ENCODE measurements at regions not wholly inside any gene's neighbourhood (a gene's known extent, or its start where the extent isn't known, plus 50 kb on each side); places are given as distances from the start of the nearest gene placed in this dataset.

DNA sequence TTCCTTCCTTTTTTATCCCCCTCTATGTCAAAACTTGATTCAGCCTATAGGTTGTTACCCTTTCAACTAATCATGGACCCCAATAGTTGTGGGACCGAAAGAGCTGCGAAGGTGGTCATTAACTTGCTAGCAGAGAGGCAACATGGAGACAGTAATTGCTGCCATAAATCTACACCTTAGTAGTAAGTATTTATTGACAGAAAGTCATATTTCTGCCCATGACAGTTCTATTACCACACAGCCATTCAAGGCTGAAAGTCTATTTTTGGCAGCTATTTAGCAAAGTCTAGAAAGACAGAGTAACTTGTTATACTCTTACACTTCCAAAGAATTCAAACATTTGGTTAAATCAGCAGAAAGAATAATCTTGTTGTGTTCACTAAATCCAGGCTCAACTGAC, 236.2 kb downstream of the PRELID2 start:
- intact Hi-C loops (cut with micrococcal nuclease; ENCODE audit: unreplicated experiment): no loop called here
- POLR2A ChIA-PET (ENCODE audit: low non-redundant PET): no interaction called here
- no peaks in the 10 kb centered on the region for H3K27me3 ChIP-seq (replicated peaks; ENCODE audit: insufficient read depth, low read depth, low read length, poor library complexity)

DNA sequence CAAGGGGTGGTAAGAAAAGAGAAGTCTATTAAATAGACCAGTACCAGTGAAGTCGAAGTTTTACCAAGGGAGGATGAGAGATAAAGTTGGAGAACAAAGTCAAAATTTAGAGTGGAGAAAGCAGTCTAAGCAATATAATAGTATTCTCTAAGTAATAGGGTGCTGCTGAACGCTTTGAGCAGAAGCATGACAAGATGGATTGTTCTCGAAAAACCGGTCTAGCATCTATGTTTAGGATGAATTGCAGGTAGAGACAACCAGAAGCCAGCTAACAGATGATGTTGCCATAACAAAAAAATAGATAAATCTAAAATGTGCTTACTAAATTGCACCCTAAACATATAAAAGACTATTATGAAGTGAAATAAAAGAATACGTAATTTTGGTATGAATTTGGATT, 237.0 kb downstream of the PRELID2 start:
- CTCF ChIA-PET: no interaction called here
- Histone ChIP-seq H3K4me3 (ENCODE audit: low read depth, low read length, poor library complexity, severe bottlenecking) (no peak overlapping the region), H3K9me3 (ENCODE audit: low read depth, low read length, poor library complexity, severe bottlenecking) (no peaks in the 10 kb centered on the region), H3K36me3 (ENCODE audit: insufficient read depth, low read length, poor library complexity, severe bottlenecking) (no peaks in the 10 kb centered on the region), H3K4me1 (ENCODE audit: insufficient read depth, low read length, poor library complexity, severe bottlenecking) (peaks cover 16% of the 10 kb centered on the region), H3K27ac (ENCODE audit: low read depth, low read length, poor library complexity, severe bottlenecking) (no peak overlapping the region), H3K27me3 (replicated peaks; ENCODE audit: insufficient read depth, low read depth, low read length, poor library complexity) (no peaks in the 10 kb centered on the region)
- intact Hi-C loops (cut with micrococcal nuclease; ENCODE audit: unreplicated experiment): no loop called here
- POLR2A ChIA-PET (ENCODE audit: low non-redundant PET): no interaction called here
- TF ChIP-seq, protein P1, sequence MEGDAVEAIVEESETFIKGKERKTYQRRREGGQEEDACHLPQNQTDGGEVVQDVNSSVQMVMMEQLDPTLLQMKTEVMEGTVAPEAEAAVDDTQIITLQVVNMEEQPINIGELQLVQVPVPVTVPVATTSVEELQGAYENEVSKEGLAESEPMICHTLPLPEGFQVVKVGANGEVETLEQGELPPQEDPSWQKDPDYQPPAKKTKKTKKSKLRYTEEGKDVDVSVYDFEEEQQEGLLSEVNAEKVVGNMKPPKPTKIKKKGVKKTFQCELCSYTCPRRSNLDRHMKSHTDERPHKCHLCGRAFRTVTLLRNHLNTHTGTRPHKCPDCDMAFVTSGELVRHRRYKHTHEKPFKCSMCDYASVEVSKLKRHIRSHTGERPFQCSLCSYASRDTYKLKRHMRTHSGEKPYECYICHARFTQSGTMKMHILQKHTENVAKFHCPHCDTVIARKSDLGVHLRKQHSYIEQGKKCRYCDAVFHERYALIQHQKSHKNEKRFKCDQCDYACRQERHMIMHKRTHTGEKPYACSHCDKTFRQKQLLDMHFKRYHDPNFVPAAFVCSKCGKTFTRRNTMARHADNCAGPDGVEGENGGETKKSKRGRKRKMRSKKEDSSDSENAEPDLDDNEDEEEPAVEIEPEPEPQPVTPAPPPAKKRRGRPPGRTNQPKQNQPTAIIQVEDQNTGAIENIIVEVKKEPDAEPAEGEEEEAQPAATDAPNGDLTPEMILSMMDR (conservative IDR thresholded peaks at IDR 0.05; ENCODE audit: low read depth, low read length): no peak
- no peak for TF ChIP-seq EZH2 (IDR thresholded peaks at IDR 0.05; ENCODE audit: borderline replicate concordance, low read depth, low read length, poor library complexity, severe bottlenecking)
- BruUV-seq (replicated peaks): no TSS peak
- DNase-seq (ENCODE audit: low spot score): no peak

More for the DNA sequence above, 236.2 kb downstream of the PRELID2 start:
- Histone ChIP-seq H3K4me3 (ENCODE audit: low read depth, low read length, poor library complexity, severe bottlenecking) (no peak overlapping the region), H3K9me3 (ENCODE audit: low read depth, low read length, poor library complexity, severe bottlenecking) (no peaks in the 10 kb centered on the region), H3K27ac (ENCODE audit: low read depth, low read length, poor library complexity, severe bottlenecking) (no peak overlapping the region), H3K36me3 (ENCODE audit: insufficient read depth, low read length, poor library complexity, severe bottlenecking) (no peaks in the 10 kb centered on the region), H3K4me1 (ENCODE audit: insufficient read depth, low read length, poor library complexity, severe bottlenecking) (peaks cover 16% of the 10 kb centered on the region)
- TF ChIP-seq, protein P1 (conservative IDR thresholded peaks at IDR 0.05; ENCODE audit: low read depth, low read length): no peak
- no peak for TF ChIP-seq EZH2 (IDR thresholded peaks at IDR 0.05; ENCODE audit: borderline replicate concordance, low read depth, low read length, poor library complexity, severe bottlenecking)
- no TSS peak for BruUV-seq (replicated peaks)
- CTCF ChIA-PET: no interaction called here
- no peak for DNase-seq (ENCODE audit: low spot score)

- TF ChIP-seq, protein P1 (conservative IDR thresholded peaks at IDR 0.05; ENCODE audit: low read depth, low read length): no peak
- no peak for TF ChIP-seq EZH2 (IDR thresholded peaks at IDR 0.05; ENCODE audit: borderline replicate concordance, low read depth, low read length, poor library complexity, severe bottlenecking)
- CTCF ChIA-PET: no interaction called here
These were observed 243.6 kb downstream of the PRELID2 start for GRCh38 chr5:145591578-145591977.

More at GRCh38 chr5:145591578-145591977, 243.6 kb downstream of the PRELID2 start:
- intact Hi-C loops (cut with micrococcal nuclease; ENCODE audit: unreplicated experiment): no loop called here
- DNase-seq (ENCODE audit: low spot score): no peak
- H3K4me3 ChIP-seq (ENCODE audit: low read depth, low read length, poor library complexity, severe bottlenecking): no peak overlapping the region
- BruUV-seq (replicated peaks): no TSS peak
- H3K9me3 ChIP-seq (ENCODE audit: low read depth, low read length, poor library complexity, severe bottlenecking): no peaks in the 10 kb centered on the region
- no peaks in the 10 kb centered on the region for H3K27me3 ChIP-seq (replicated peaks; ENCODE audit: insufficient read depth, low read depth, low read length, poor library complexity)
- H3K4me1 ChIP-seq (ENCODE audit: insufficient read depth, low read length, poor library complexity, severe bottlenecking): peaks cover 17% of the 10 kb centered on the region
- no peak overlapping the region for H3K27ac ChIP-seq (ENCODE audit: low read depth, low read length, poor library complexity, severe bottlenecking)
- POLR2A ChIA-PET (ENCODE audit: low non-redundant PET): no interaction called here
- no peaks in the 10 kb centered on the region for H3K36me3 ChIP-seq (ENCODE audit: insufficient read depth, low read length, poor library complexity, severe bottlenecking)

Measured in A673 (cell line).